Skin epidermis (tissue), 12 donors: ENCODE measurements at regions not wholly inside any gene's neighbourhood (a gene's known extent, or its start where the extent isn't known, plus 50 kb on each side); places are given as distances from the start of the nearest gene placed in this dataset.

Experiments
- H3K27ac ChIP-seq, 21 experiments: fragments of 200-600 bp; sonication (generic) in 11 of 21; one replicate each; pipeline ENCODE4 v1.5.0; 2020; ENCODE audit warnings: mild to moderate bottlenecking in 3 of 21, inconsistent platforms in 2 of 21, moderate library complexity in 2 of 21
- H3K4me3 ChIP-seq, 7 experiments: fragments of 200-600 bp; sonication (generic) in 2 of 7; one replicate each; pipeline ENCODE4 v1.5.0; 2020; ENCODE audit warnings: inconsistent platforms in 2 of 7, mild to moderate bottlenecking in 2 of 7, moderate library complexity in 1 of 7

DNA sequence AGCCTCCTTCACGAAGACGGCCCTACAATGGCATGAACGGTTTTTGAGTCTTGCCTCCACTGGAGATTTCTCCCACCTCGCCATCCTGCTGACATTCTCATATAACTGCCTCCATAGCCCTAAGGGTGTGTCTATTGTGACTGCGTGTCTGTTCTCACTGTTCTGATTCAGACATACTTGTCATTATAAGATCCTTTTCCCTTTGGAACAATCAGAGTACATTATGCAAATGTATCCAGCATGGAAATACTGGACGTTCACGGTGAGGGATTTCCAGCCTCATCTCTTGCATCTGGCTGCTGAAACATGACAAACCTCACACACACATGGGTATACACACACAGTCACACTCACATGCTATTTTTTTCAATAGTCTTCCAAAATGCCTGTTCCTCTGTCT, 402.1 kb downstream of the DIRAS2 start:
- no peak overlapping the region for H3K4me3 ChIP-seq

DNA sequence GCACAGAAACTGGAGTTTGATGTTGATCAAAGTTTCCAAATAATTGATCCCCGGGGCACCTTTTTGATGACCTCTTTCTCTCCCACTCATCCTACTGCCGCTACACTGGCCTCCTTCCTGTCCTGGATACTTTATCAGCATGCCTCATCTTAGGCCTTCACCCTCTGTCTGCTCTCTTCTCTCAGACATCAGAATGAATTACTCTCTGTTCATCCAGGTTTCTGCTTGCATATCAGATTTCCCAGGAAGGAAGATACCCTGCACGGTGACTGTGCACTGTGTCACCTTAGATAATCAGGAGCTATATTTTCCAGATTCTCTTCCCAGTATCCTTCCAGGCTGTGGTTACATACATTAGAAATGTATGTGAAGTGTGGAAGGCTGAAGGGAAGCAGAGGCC, 397.0 kb downstream of the DIRAS2 start:
- Histone ChIP-seq H3K27ac (no peak overlapping the region), H3K4me3 (no peak overlapping the region)

More for the DNA sequence above, 402.1 kb downstream of the DIRAS2 start:
- no peak overlapping the region for H3K27ac ChIP-seq

DNA sequence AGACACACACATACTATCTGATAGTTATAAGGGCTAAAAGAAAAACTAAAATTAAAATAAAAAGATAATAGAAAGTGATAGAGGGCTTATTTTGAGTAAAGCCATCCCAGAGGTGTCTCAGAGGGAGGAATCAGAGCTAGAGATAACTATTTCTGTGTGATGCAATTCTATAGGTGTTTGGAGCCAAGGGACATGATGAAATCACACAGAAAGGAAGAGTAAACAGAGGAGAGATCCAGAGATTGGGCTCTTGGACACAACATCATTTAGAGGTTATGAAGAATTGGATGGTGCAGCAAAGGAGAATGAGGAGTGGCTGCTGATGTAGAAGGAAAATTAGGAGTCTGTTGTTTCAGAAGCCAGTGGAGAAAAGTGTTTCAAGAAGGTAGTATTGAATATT, 393.5 kb downstream of the DIRAS2 start:
- no peak overlapping the region for H3K27ac ChIP-seq
- H3K4me3 ChIP-seq = no peak overlapping the region

DNA sequence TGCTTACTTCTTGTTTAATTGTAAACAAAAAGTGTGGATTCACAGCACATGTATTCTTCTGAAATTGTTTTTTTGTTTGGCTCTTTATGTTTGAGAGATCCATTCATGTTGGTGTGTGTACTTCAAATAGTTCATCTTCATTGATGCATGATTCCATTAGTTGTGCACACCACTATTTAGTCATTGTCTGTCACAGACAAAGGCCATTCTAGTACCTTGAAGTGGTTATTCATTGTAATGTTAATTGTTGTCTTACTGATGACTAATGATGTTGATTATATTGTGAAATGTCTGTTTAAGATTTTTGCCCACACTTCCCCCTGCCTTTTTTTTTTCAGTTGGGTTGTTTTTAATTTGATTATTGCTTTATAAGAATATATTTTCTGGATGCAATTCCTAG, 391.3 kb downstream of the DIRAS2 start:
- Histone ChIP-seq H3K27ac (no peak overlapping the region), H3K4me3 (no peak overlapping the region)

DNA sequence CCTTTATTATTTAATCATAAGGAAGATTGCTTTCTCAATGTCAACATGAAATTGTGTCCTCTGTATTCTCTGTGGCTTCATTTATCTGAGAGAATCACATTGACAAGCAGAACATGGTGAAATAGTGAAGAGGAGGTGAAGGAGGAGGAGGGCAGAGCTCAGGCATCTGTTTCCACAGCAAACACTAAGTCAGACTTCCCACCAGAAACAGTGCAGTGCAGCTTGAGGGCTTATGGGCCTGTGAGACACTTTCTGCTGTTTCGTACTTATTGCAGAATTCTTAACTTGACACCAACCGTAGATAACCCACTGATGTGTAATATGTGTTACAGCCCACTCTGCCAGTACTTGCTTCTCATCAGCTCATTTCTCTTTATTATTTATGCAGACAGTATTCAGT, 386.3 kb downstream of the DIRAS2 start:
- no peak overlapping the region for H3K4me3 ChIP-seq
- no peak overlapping the region for H3K27ac ChIP-seq

DNA sequence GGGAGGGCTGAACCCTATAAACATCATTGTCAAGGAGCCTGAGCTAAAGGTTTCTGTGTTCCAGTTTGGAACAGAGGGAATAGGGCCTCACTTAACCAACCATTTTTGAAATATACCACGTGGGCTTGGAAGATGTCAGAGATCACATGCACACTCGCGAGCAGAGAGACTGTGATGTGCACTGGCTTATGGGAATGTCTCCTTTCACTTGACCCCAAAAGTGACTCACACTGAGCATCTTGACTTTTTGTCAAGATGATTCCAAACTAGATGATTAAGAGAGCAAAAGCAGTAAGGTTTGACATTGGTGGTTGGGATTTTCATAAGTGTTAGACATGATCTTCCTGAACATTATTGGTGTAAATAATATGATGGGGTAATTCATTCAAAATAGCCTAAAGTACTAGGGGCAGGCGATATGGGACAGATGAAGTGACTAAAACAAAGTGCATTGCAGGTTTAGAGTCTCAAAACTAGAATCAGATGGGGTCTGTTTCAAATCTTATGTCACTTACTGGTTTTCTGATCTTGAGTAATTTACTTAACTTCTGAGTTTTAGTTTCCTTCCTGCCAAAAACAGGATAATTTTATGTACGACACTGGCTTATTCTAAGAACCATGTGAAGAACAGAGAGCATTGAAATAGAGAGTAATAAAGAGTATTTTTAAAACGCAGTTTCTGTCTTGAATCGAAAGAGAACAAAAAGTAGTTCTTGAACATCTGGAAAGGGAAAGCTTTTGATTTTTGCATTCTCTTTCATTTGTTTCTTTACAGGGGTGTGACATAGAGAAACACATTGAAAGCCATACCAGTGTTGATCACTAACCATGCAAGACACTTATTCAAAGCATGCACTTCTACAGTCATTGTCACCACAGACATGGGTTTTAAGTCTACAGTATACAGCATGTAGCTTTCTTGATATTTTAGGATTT, 383.0 kb downstream of the DIRAS2 start:
- Histone ChIP-seq H3K27ac (no peak overlapping the region), H3K4me3 (no peak overlapping the region)

DNA sequence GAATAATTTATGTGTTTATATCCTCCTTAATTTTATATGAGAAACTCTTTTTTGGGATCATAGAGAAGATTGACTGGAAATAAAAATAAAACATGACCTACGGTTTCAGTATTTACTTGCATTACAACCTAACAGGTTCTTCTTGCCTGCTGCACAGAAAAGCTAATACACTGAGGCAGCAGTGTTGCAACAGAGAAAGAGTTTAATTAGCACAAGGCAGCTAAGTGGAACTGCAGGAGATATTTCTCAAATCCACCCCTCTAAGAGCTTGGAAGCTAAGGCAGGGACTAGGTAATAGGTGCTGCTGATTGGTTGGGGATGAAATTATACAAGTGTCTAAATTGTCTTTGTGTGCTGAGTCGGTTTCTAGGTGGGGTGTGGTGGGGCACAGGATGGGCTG, 380.9 kb downstream of the DIRAS2 start:
- Histone ChIP-seq H3K4me3 (no peak overlapping the region), H3K27ac (no peak overlapping the region)

DNA sequence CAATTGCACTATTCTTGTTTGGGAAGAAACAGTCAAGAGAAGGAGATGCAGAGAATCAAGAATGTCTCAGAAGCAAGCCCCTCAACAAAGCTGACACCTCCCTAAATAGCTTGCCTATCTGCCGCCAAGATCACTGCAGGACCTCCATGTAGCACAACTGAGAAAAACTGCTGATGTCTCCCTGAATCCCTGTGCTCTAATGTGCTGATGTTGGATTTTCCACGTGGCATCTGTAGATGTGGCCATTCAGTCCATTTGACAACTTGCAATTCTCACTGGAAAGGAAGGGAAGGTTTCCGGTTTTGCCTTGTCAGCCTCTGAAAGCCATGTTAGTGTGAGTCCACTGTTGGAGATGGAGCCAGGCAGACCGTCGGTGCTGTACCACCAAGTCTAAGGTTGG, 374.0 kb downstream of the DIRAS2 start:
- no peak overlapping the region for H3K4me3 ChIP-seq
- no peak overlapping the region for H3K27ac ChIP-seq

DNA sequence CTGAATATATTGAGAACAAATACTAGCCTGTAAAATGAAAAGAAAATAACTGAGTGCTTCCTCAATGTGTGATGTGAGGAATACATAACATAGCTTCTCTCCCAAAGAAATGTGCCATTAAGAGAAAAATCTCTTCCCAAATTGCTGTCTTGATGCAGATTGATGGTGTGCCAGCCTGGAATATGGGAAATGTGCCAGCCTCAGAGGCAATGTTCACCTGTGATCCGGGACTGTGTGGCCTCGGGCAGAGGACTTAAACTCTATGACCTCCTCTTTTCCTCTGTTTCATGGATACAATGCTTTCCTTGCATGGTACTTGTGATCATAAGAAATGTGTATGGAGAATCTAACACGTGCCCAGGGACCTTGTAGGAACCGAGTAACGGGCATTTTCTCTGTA, 370.9 kb downstream of the DIRAS2 start:
- Histone ChIP-seq H3K27ac (no peak overlapping the region), H3K4me3 (no peak overlapping the region)

DNA sequence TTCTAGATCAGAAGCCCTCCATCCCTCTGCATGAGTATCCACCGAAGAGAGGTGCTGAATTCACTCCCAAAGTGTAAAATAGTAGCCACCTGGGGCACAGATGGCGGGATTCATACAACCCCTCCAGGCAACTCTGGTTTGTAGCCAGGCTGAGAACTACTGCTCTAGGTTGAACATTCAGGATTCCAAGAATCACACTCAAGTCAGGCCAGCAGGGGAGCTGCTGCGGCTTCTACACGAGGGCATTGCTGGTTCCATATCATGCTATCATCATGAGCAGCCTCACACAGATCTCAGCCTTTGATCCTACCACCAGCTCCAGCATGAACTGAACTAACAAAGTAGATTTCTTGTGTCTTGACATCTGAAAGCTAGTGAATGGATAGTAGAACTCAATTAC, 367.9 kb downstream of the DIRAS2 start:
- H3K27ac ChIP-seq = no peak overlapping the region

DNA sequence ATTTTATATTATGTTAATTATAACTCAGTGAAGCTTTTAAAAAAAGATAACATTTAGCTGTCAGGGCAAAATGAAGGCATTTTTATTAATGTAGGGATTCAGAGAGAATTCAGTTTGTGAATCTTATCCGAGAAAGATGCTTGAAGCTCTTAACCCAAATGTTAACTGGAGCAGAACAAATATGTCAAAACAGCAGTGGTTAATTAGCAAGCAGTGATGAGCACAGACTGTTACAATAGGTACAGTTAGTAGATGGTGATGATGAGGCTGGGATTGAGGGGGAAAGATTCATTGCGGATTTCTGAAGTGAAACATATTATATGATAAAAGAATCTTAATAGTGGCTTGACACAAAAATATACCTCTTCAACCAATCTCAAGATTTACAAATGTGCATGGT, 356.7 kb downstream of the DIRAS2 start:
- H3K4me3 ChIP-seq = no peak overlapping the region
- no peak overlapping the region for H3K27ac ChIP-seq

More for the DNA sequence above, 367.9 kb downstream of the DIRAS2 start:
- no peak overlapping the region for H3K4me3 ChIP-seq

DNA sequence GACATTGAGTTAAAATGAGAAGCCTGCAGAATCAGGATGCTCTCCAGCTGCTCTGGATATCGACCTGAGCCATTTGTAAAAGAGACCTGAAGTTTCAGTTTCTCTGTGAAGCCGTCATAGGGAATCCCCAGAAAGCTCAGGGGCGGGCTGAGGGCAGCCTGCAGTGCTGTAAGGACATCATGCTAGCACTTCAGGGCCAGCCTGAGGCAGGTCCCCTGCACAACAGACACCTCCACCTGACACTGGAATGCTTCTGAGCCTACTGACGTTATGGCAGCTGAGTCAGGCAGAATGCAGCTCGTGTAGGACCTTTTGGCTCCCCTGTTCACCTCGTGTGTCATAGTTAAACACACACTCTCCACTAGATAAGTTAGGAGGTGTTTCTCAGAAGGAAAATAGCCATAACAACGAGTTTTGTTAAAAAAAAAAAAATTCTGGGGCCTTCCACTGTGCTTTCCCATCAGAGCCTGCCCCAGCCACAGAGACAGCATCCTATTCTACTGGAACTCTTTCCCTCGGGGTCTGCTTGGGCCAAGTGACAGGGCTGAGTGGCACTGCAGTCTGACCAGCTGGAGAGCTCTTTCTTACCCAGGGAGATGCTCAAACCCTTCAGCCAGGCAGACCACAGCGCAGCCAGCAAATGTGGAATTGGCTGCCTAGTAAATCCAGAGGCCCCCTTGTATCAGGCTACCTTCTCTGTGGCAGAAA, 354.9 kb downstream of the DIRAS2 start:
- H3K4me3 ChIP-seq = no peak overlapping the region

DNA sequence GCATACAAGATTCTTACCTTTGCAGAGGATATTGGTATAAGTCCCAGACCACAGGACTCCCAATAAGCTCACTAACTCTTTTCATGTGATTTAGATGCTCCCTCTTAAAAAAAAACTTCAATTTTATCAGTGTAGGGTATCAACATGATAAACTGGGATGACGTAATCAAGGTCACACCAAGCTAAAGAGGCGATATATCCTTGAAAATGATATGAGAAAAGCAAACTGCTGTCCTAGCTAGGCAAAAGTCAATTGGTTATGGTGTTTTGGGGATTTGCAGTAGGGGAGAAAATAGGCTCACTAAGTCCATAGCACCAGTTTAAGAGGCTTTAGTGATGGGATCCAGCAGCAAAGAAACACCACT, 354.4 kb downstream of the DIRAS2 start:
- no peak overlapping the region for H3K27ac ChIP-seq
- H3K4me3 ChIP-seq = no peak overlapping the region

More for the DNA sequence above, 354.9 kb downstream of the DIRAS2 start:
- no peak overlapping the region for H3K27ac ChIP-seq

DNA sequence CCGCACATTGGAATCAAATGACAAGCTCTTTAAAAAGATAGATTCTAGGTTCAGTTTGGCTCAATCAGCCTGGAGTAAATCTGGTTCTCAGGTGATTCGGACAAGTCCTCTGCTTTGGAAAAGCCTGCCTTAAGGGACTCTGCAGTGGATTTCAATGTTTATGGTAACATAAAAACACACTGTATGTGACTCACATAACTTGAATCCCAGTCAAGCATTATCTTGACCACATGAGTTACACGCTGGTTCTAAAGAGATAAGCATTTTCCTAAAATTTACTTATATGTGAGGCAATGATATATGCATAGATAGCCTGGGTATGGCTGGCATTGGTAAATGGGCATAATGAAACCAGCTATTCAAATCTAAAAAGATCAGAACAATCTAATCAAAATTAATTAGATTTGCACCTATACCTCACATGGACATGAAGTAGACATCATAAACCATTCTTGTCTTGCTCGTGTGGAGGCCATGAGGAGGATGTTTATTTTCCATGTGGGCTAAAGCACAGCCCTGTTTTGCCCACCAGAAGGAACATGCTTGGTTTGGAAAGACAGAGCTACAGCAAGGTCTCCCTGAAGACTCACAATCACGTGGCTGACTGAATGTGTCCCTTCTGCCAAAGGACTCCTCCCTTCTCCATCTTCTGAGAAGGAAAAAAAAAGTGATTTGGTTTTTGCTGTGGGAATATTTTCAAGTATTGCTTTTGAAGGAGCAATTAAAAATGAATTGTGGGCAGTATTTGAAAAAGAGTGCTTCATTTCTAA, 351.7 kb downstream of the DIRAS2 start:
- no peak overlapping the region for H3K27ac ChIP-seq

DNA sequence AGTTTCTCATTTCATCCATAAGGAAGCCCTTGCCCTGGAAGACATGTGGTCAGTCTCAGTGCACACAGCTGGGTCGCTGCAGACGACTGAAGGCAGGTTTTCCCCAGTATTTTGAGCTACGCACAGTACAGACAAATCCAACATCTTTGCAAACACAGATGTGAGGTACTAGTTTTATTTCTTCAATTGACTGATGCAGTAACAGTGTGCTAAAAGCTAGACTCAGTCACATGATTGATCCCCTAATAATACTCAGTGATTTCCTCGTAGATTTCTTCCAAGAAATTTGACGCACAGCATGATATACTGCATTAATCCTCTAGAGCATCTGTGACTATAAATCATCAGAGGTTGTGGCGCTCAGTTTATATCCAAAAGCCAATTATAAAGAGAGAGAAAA, 346.1 kb downstream of the DIRAS2 start:
- H3K4me3 ChIP-seq = no peak overlapping the region
- H3K27ac ChIP-seq = no peak overlapping the region

More for the DNA sequence above, 351.7 kb downstream of the DIRAS2 start:
- H3K4me3 ChIP-seq = no peak overlapping the region

DNA sequence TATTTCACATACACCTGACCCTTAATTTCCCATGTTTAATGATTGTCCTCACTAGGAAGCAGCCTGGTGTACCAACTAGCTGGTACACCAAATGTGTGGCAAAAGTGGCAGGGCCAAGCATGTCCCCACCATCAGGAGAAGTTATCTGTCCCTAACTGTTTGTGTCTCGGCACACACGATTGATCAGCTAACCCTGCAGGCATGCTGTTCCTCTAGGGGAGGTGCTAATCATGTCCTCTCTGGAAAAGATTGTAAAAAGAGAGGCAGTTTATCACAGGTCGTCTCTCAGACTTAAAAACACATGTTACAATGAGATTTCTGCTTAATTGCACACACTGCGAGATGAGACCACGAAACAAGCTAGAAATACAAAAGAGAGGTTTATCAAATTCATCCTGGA, 342.7 kb downstream of the DIRAS2 start:
- H3K27ac ChIP-seq = no peak overlapping the region
- H3K4me3 ChIP-seq = no peak overlapping the region

DNA sequence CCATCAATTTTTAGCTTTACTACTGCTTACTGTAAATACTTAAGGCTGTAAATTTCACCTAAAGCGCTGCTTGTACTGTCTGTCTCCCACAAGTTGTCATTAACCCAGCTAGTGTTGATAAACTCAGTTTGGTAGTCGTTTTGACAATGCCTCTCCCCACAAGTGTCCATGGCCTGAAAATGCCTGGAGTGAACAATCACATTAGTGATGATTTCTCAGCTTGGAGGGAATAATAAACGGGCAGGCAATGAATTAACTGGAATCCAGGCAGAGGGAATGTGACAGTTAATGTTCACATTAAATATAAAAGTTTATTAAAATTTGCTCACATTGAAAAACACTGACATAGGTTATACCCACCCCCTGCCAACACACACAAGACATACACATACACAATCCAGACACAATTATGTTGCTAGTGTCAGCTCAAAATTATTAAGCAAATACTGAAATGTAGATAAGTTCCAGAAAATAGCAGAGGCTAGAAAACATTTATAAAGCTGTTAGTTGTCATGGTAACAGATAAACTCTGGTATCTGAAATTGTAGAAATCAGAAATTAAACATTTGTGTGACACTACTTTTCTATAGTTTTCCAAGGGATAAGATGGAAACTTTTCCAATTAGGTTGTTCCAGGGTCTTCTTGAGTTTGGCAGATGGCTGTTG, 341.9 kb downstream of the DIRAS2 start:
- no peak overlapping the region for H3K4me3 ChIP-seq
- H3K27ac ChIP-seq = no peak overlapping the region

DNA sequence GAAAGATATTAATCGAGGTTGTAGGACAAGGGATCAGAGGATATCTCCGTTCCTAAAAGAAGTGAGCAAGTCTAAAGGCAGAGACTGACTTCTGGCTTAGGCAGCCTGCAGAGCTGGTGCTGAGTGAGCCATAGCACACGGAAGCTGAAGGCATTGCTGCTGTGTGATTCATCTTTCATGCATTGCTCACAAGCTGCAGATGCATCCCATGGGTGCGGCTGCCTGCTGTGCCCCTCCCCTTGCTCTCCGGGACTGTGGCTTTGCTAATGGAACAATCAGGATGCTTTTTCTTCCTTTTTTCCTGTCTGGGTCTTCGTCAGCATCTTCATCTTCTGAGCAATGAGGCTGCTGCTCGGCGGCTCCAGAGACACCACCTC, 341.4 kb downstream of the DIRAS2 start:
- Histone ChIP-seq H3K4me3 (no peak overlapping the region), H3K27ac (no peak overlapping the region)

DNA sequence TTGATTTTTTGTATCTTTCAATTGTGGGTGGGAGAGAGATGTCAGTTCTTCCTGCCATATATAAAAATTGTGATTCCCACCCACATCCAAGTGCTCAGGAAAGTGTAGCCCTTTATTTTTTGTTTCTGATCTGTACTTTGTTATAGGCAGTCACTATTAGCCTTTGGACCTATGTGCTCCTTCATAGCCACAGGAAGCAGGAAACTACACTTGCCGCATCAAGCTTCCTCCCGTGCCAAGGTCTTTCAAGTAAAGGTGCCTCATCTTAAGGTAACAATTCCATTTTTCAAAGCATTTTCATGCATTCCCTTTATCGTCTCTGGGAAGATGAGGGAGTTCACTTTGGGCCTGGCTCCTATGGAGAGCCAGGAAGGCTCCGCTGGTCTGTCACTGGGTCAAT, 339.0 kb downstream of the DIRAS2 start:
- H3K4me3 ChIP-seq = no peak overlapping the region
- no peak overlapping the region for H3K27ac ChIP-seq

DNA sequence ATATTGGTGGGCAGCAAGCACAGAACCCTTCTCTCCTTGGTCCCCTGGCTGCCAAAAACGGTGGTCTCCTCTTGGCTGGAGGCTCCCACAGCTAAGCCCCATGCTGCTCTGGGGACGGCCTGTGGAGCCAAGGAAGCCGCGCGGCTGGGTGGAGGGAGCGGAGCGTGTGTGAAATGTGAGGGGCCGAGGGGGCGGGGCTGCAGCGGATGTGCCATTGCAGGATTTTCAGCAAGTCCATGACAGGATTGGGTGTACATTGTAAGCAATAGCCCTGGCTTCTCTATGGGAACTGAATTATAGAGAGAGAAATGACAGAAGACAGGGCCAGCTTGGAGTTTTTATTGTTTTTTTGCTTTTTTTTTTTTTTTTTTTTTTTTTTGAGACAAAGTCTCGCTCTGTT, 336.5 kb downstream of the DIRAS2 start:
- no peak overlapping the region for H3K4me3 ChIP-seq
- H3K27ac ChIP-seq = no peak overlapping the region
